Breast epithelium (tissue), 4 donors: ENCODE measurements at regions not wholly inside any gene's neighbourhood (a gene's known extent, or its start where the extent isn't known, plus 50 kb on each side); places are given as distances from the start of the nearest gene placed in this dataset.

Experiments
- DNase-seq, 2 donors: peaks; one replicate each; pipeline ENCODE4 v3.0.0-alpha.2; 2019; ENCODE audit warnings: low spot score in 2 of 2
- H3K27ac ChIP-seq, 2 donors: fragments of 200-600 bp; sonication (generic) in 1 of 2; one replicate each; pipeline ENCODE4 v1.5.1; 2016 to 2019; ENCODE audit warnings: mild to moderate bottlenecking in 1 of 2
- H3K27me3 ChIP-seq, 2 donors: fragments of 200-600 bp; sonication (generic) in 1 of 2; one replicate each; pipeline versions ENCODE4 v1.5.1 to v1.6.0; 2017 to 2019; ENCODE audit warnings: control low read depth in 1 of 2, mild to moderate bottlenecking in 1 of 2
- H3K36me3 ChIP-seq: fragments of 200-600 bp; one replicate; pipeline ENCODE4 v1.5.1; 2019
- H3K4me1 ChIP-seq, 2 donors: fragments of 200-600 bp; sonication (generic); one replicate each; pipeline ENCODE4 v1.5.1; 2016 to 2019; ENCODE audit warnings: control low read depth in 1 of 2
- H3K4me3 ChIP-seq, 3 donors: fragments of 200-600 bp; sonication (generic); 1 replicate in 2 of 3; 2 replicates in 1 of 3; pipeline ENCODE4 v1.5.1; 2016 to 2019; ENCODE audit warnings: mild to moderate bottlenecking in 3 of 3, moderate library complexity in 2 of 3
- H3K9me3 ChIP-seq, 2 donors: fragments of 200-600 bp; sonication (generic) in 1 of 2; one replicate each; pipeline ENCODE4 v1.5.1; 2016 to 2019; ENCODE audit warnings: control low read depth in 1 of 2
- POLR2A ChIP-seq: fragments of 450-650 bp; IDR thresholded peaks from one replicate; pipeline ENCODE4 v1.6.1; 2016; ENCODE audit warnings: antibody characterized with exemption, mild to moderate bottlenecking, moderate library complexity
- POLR2AphosphoS5 ChIP-seq, 3 donors: sonication (generic); formaldehyde crosslinking; IDR thresholded peaks; one replicate each; pipeline ENCODE4 v1.6.1; 2017; ENCODE audit warnings: antibody characterized with exemption in 3 of 3
- intact Hi-C: fragments of 100-400 bp; cut with DNase I; formaldehyde crosslinking; loops from one replicate; pipeline ENCODE4 v1.15.1; 2023; ENCODE audit warnings: low total_unique reads
- TF ChIP-seq, protein P1 (sequence below), 3 donors: fragments of 450-650 bp; IDR thresholded peaks; one replicate each; pipeline ENCODE4 v1.5.1; 2016 to 2017; ENCODE audit warnings: antibody characterized with exemption in 3 of 3, mild to moderate bottlenecking in 3 of 3, moderate library complexity in 3 of 3

DNA sequence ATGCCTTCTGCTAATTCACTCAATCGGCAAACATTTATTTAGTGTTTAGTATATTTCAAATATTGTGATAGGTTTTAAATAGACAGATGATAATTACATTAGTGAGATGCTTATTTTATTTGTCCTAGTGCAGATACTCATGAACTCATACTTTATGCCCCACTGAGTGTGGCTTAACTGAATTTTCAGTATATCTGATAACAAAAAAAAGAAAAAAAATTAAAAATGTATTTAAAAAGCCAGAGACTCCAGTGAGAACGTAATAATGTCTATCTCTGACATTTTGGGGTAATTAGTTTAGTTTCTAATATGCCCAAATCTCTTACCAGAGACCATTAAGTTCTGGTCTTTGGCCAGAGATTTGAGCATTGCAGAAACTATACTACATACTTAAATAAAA, 332.6 kb upstream of the CHORDC1 start:
- peaks cover 0 to 5% of the 10 kb centered on the region in 2 donors for H3K9me3 ChIP-seq
- intact Hi-C loops: no loop called here
- H3K36me3 ChIP-seq: no peaks in the 10 kb centered on the region

DNA sequence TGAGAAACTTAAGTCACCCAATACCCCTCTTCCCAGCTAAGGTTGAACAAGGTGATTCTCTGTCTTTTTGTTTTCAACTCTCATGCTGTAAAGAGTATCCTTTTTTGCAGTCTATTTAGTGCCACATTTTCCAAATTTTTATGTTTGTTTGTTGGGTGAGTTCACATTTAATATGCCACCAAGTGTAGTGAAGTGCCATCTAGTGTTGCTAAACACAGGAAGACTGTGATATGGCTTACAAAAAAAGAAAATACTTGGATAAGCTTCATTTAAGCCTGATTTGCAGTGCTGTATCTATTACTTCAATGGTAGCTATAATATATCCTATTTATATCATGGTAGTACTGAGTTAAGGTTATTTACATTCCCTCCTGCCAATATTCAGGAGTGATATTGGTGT, 319.2 kb upstream of the CHORDC1 start:
- no peaks in the 10 kb centered on the region for H3K36me3 ChIP-seq
- intact Hi-C loops: no loop called here
- DNase-seq: no peak
- no peak overlapping the region for H3K27ac ChIP-seq
- H3K4me1 ChIP-seq: no peaks in the 10 kb centered on the region
- no peak for TF ChIP-seq POLR2AphosphoS5 (IDR thresholded peaks at IDR 0.05)
- no peak for TF ChIP-seq POLR2A
- TF ChIP-seq, protein P1, sequence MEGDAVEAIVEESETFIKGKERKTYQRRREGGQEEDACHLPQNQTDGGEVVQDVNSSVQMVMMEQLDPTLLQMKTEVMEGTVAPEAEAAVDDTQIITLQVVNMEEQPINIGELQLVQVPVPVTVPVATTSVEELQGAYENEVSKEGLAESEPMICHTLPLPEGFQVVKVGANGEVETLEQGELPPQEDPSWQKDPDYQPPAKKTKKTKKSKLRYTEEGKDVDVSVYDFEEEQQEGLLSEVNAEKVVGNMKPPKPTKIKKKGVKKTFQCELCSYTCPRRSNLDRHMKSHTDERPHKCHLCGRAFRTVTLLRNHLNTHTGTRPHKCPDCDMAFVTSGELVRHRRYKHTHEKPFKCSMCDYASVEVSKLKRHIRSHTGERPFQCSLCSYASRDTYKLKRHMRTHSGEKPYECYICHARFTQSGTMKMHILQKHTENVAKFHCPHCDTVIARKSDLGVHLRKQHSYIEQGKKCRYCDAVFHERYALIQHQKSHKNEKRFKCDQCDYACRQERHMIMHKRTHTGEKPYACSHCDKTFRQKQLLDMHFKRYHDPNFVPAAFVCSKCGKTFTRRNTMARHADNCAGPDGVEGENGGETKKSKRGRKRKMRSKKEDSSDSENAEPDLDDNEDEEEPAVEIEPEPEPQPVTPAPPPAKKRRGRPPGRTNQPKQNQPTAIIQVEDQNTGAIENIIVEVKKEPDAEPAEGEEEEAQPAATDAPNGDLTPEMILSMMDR (IDR thresholded peaks at IDR 0.05): no peak
- H3K4me3 ChIP-seq: no peak overlapping the region
- no peaks in the 10 kb centered on the region for H3K27me3 ChIP-seq
- H3K9me3 ChIP-seq: no peaks in the 10 kb centered on the region

More for the DNA sequence above, 332.6 kb upstream of the CHORDC1 start:
- no peak for DNase-seq
- no peak overlapping the region for H3K4me3 ChIP-seq
- H3K27ac ChIP-seq: no peak overlapping the region
- TF ChIP-seq POLR2AphosphoS5 (IDR thresholded peaks at IDR 0.05): no peak
- TF ChIP-seq POLR2A: no peak
- TF ChIP-seq, protein P1 (IDR thresholded peaks at IDR 0.05): no peak
- H3K4me1 ChIP-seq: no peaks in the 10 kb centered on the region
- no peaks in the 10 kb centered on the region for H3K27me3 ChIP-seq

DNA sequence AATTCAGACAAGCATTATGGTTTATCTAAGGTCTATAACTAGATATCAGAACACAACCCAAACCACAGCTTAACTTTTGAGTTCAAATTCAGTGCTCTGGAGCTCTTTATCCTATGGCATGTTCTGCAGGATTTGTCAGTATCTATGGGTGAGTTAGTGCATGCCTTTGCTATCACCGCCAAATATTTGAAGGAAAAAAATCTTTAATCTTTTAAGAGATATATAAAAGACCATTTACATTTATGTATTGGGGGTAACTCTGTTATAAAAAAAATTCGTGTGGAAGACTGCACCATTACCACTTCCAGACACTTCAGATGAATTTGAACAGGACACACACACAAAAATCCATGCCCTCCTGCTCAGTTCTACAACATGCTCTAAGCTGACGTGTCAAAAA, 313.5 kb upstream of the CHORDC1 start:
- H3K4me1 ChIP-seq: no peaks in the 10 kb centered on the region
- H3K4me3 ChIP-seq: no peak overlapping the region
- H3K27me3 ChIP-seq: no peaks in the 10 kb centered on the region
- H3K27ac ChIP-seq: no peak overlapping the region
- TF ChIP-seq, protein P1 (IDR thresholded peaks at IDR 0.05): no peak
- TF ChIP-seq POLR2AphosphoS5 (IDR thresholded peaks at IDR 0.05) (no peak), POLR2A (no peak)
- no peaks in the 10 kb centered on the region for H3K36me3 ChIP-seq
- no peaks in the 10 kb centered on the region for H3K9me3 ChIP-seq
- intact Hi-C loops: no loop called here
- no peak for DNase-seq

DNA sequence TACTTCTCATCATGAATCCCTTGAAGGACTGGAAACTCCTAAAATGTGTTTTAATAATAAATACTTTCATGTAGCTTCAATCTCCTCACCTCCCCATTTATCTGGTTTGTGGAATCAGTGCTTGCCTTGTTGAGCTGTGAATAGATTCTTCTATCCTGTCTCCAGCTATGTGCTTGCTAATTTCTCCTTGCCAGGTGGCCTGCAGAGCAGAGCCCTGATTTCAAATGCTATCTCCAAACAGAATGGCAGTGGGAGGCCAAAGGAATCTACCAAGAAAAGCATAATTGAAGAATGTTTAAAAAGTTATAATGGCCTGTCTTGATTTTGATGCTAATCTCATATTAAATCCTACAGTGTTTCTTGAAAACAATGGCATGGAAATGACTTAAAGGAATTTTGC, 309.3 kb upstream of the CHORDC1 start:
- no peaks in the 10 kb centered on the region for H3K27me3 ChIP-seq
- TF ChIP-seq, protein P1 (IDR thresholded peaks at IDR 0.05): no peak
- TF ChIP-seq POLR2AphosphoS5 (IDR thresholded peaks at IDR 0.05) (no peak), POLR2A (no peak)
- no peak for DNase-seq
- H3K9me3 ChIP-seq: no peaks in the 10 kb centered on the region
- H3K4me1 ChIP-seq: no peaks in the 10 kb centered on the region
- intact Hi-C loops: no loop called here
- no peak overlapping the region for H3K4me3 ChIP-seq
- H3K36me3 ChIP-seq: no peaks in the 10 kb centered on the region
- H3K27ac ChIP-seq: no peak overlapping the region

DNA sequence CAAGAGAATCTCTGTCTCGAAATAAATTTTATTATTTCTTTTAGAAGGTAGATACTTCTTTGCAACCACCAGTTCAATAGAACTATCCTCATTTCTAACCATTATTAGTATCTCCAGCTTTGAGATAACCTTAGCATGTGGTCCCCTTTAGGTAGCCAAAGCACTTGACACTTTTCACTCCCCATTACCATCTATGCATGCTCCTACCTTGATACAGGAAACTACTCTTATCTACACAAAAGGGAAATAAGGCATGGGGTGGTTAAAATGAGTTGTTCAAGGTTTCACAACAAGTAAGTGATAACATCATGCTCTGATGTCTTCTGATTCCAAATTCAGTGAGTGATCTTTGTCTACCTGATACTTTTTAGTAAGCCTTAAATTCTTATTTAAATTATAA, 308.2 kb upstream of the CHORDC1 start:
- no peaks in the 10 kb centered on the region for H3K36me3 ChIP-seq
- H3K27me3 ChIP-seq: no peaks in the 10 kb centered on the region
- intact Hi-C loops: no loop called here
- no peak overlapping the region for H3K4me3 ChIP-seq
- no peak overlapping the region for H3K27ac ChIP-seq
- DNase-seq: no peak
- no peak for TF ChIP-seq POLR2A
- TF ChIP-seq, protein P1 (IDR thresholded peaks at IDR 0.05): no peak
- no peak for TF ChIP-seq POLR2AphosphoS5 (IDR thresholded peaks at IDR 0.05)
- H3K9me3 ChIP-seq: no peaks in the 10 kb centered on the region
- no peaks in the 10 kb centered on the region for H3K4me1 ChIP-seq
